Upper lobe of left lung (tissue), 4 donors: ENCODE measurements at regions not wholly inside any gene's neighbourhood (a gene's known extent, or its start where the extent isn't known, plus 50 kb on each side); places are given as distances from the start of the nearest gene placed in this dataset.

ENCODE experiments used
- POLR2A ChIP-seq, 4 donors: fragments of 450-650 bp; IDR thresholded peaks; one replicate each; pipeline ENCODE4 v1.5.1; 2016 to 2017; ENCODE audit warnings: antibody characterized with exemption in 4 of 4, mild to moderate bottlenecking in 2 of 4
- POLR2AphosphoS5 ChIP-seq, 2 donors: sonication (generic); formaldehyde crosslinking; IDR thresholded peaks; one replicate each; pipeline ENCODE4 v1.5.1; 2017; ENCODE audit warnings: antibody characterized with exemption in 2 of 2

GRCh38 chr11:15775015-15775541 is 581.3 kb downstream of the SOX6 start:
- TF ChIP-seq POLR2AphosphoS5 (IDR thresholded peaks at IDR 0.05) (no peak), POLR2A (IDR thresholded peaks at IDR 0.05) (no peak)
